NCI-H1092 treated with DMSO at 0.1 percent for 48 hours (cell line): ENCODE measurements at regions not wholly inside any gene's neighbourhood (a gene's known extent, or its start where the extent isn't known, plus 50 kb on each side); places are given as distances from the start of the nearest gene placed in this dataset.

ENCODE experiments used
- DNase-seq: peaks from one replicate; lab custom pipeline; 2025; lab: John Stamatoyannopoulos, UW

DNA sequence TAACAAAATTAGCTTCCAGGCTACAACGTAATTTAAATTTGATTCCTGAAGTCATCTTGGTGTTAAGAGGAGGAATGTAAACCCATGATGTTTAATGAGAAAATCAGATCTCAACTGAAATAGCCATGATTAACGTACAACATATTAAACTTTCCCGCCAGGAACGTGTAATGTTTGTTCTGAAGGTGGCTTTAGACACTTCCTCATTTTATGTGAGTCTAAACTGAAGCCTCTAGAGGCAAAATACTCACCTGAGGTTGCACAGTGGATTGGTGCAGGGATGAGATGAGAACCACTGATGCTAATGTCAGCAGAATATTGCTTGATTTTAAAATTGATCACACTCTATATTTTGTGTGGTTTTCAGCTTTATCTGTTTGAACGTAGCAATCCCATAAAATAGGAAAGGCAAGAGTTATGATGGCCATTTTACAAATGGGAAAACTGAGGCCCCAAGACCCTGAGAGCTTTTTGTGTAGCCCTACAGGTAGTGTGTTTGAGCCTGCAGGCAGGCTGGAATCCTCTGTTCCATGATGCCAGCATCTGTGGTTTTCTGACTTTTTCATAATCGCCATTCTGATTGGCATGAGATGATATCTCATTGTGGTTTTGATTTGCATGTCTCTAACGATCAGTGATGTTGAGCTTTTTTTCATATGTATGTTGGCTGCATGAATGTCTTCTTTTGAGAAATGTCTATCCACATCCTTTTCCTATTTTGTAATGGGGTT lies 243.7 kb upstream of the BMPER start:
- DNase-seq, result no peak

DNA sequence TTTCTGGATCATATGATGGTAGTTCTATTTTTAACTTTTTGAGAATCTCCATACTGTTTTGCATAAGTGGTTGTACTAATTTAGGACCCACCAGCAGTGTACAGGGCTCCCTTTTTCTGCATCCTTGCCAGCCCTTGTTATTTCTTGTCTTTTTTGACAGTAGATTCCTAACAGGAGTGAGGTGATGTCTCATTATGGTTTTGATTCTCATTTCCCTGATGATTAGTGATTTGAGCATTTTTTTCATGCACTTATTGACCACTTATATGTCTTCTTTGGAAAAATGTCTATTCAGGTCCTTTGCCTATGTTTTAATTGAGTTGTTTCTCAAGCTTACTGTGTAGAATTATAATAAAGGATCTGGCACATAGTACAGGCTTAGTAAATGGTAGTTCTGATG lies 238.8 kb upstream of the BMPER start:
- no peak for DNase-seq

DNA sequence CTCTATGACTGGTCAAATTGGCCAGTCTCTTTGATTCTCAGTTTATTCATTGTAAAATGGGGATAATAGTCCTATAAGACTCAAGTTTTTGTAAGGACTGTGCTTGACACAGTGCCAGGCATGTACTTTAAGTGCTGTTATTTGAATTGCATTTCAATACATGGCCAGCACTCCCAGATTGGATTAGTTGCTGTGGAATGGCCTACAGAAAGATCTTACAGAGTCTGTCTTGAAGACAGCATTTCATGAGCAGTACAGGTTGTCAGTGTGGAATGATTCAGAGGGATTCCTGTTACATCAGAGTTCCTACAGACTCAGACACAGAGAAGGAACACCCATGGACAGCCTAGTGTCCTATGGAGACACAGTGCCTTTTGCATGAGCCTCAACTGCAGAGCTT lies 238.1 kb upstream of the BMPER start:
- DNase-seq, result no peak

DNA sequence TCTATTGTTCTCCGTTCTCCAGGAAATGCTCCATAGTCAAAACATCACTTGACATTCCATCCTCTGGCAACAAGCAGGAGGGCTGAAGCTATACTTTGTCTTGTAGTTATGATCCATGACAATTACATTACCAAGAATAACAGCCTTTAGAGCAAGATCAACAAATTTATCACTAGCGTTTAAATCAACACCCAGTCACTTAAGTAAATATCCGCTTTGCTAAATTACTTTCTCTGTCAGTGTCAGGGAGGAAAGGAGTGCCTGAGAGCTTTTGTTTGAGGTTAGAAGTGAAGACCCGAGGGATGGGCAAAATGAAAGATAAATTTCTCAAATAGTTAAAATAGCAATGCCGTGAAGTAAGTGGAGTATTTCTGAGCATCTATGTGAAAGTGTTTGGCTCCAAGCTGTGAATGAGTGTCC lies 236.1 kb upstream of the BMPER start:
- peak; percentile 57 for DNase-seq

DNA sequence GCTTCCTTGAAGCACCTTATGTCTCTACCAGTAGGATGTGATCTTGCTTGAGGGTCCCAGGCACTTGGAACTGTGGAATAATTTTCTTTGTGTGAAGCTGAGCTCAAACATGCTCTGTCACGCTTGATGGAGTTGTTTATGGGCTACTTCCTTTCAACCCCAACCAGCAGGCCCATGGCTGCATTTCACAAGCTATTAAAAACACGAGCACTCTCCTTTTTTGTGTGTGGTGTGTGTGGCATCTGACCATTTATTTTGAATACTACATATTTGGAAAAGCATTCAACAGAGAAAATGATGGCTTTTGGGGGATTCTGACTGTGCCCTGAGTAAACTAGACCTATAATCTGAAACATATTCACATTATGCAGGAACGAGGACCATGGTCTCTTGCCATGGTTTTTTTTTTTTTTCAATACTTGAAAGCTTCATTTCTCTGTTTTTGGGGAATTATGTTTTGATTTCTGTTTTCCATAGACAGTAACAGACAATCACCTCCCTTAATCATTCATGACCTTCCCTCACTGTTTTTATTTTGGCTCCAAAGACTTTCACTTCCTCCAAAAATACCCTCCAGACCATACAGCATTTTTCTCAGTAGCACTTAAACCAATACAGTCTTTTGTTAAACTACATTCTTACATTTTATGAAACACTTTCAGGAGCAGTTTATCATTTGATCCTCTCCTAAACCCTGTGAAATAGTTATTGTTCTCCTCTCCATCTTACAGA lies 233.6 kb upstream of the BMPER start:
- peak; percentile 79 for DNase-seq

DNA sequence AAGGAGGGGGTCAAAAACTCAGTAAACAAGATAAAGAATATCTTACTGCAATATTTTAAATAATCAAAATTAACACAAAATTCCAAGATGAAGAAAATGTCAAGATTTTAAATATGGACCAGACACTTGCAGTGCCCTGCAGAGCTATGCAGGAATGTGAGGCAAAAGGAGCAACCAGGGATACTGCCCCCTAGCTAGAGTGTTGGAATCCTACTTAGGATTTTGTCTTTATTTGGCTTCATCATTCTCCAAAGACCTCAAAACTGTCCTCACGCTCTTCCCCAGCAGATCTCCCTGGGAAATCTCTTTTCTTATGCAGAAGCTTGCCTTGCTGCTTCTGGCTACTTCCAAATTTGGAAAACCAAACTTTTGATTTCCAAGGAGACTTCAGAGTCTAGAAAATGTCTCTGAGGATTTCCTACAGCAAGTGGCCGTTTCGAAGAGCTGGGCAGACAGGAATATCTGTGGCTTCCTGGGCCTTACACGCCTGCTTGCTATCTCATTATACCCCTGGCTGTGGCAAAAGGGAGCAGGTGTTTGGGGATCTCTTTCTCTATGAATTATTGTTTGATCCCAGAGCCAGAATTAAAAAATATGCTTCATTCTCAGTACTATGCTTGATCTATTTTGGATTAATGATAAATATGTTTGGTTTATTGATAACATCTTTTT lies 232.2 kb upstream of the BMPER start:
- no peak for DNase-seq

DNA sequence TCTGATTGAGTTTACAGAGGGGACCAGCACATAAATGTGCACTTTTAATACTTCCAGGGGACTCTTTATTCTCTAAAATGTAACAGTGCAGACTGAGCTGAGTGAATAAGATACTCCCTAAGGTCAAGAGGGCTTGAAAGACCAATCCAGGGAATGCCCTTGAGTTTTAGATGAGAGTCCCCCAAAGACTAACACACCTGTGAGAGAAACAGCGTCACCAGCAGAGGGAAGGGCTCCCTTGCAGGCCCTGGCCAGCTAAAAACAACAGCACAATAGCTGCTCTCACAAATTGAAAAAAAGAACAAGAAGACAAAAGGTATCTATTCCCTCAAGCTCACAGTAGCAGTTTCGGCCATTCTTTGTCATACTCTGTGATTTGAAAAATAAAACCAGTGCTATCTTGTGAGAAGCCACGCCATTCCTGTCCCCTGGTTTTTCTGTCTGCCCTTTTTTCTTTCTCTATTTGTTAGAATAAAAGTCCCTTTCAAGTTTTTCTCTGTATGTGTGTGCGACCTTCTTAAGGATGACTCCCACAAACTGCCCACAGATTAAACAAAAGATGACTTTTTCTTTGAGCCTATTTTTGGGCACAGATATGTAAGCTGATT lies 230.4 kb upstream of the BMPER start:
- no peak for DNase-seq

DNA sequence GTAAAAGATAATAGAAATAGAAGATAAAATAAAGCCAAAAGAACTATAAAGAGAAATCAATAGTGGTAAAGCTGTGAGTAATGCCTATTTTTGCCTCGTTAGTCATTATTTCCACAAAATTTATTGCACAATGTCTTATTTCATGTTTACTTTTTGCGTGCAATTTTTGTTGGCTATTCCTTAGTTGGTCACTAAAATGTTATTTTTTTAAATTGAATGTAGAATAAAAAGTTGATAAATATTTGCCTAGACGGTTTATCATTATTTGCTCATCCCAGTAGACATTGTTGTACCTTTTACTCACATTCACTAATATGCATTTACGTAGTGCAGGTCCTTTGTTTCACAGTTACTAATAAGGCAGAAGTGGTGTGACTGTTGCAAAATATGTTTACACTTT lies 227.8 kb upstream of the BMPER start:
- no peak for DNase-seq

DNA sequence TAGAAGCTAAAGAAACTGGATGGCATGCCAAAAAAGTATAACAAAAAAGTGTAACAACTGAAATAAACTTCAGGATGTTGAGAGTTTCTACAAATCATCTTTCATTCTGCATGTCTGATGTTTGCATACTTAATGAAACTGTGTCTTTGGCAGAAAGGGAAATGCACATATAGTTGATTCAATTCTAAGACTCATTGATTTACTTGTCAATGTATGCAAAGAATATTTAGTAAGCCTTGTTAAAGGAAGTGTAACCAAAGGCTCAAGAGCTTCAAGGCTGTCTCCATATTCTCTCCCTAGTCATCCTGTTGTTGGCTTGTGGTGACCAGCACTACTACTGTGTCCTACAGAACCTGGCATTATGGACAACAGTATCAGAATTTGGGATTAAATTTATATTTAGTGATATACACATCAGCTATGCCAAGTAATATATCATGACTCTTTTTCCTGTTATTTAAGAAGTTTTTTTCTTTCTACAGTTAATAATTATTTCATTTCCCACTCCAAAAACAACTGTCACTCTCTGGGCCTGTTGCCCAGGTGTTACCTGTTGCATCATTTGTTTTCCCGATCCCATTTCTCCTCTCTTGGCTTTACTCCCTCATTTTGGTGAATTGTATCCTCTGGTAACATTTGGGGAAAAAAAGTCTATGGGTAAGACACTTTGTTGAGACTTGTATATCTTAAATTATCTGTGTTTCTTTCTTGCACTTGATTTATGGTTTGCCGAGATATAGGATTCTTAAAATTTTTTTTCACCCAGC lies 226.6 kb upstream of the BMPER start:
- no peak for DNase-seq

DNA sequence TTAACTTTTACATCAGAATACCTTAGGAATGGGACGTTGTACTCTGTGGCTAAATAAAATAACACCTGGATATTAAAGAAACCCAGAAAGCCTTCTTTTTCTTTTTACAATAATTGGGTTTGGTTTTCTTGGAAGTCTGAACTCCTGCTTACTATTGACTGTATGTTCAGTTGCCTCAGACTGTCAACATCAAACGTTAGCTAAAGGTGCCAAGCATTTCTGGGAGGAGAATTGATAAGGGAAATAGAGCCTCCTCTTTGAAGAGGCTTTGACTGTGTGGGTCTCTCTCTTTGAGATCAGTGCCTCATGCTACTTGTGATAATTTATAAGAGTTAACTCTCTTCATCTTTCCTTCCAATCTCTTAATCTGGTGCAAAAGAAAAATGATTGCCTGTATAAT lies 224.7 kb upstream of the BMPER start:
- no peak for DNase-seq

DNA sequence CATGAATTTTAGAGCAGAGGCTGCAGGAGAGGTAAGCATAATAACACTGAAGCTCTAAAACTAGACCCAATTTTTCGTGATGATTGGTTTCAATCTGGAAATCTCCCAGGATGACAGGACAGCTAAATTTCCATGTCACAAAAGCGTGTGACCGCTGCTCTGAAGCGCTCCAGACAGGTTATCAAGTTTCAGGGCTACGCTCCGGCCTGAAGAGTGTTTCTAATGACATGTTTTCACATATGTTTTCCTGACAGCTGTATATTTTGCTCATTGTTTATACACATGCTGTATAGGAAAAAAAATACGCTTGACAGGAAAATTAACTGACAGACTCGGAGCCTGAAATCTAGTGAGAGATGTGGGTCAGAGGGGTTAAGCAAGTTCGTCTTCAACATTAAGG lies 219.8 kb upstream of the BMPER start:
- DNase-seq, result no peak

DNA sequence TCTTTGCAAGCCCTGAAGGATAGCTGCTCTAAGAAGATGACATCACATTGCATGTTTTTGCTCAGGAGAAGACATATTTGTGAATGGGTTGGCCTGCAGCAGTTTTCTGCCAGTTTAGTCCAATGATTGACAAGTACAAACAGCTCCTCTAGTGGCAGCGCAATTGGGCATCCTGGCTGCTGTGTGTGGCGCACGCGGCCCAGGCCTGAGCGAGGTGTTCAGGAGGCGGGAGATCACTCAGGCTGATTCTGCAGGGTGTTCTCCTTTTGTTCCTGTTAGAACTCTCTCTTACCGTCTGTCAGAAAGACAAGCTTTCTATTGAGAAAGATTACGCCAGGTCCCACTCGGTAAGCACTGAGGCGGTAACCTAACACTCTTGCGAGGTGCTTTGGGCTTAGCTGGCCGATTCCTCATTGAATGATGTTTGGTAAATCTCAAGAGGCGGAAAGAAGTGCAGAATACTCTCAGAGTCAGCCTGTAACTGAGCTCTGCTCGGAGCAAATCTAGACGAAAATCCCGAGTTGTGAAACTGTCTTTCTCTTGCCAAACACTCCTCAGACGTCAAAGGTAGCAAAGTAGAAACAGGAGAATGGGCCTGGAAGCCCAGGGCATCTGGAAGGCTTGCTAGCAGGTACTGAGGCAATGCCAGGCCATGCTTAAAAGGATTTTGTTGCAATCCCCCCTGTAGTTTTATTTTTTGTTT lies 219.2 kb upstream of the BMPER start:
- no peak for DNase-seq

DNA sequence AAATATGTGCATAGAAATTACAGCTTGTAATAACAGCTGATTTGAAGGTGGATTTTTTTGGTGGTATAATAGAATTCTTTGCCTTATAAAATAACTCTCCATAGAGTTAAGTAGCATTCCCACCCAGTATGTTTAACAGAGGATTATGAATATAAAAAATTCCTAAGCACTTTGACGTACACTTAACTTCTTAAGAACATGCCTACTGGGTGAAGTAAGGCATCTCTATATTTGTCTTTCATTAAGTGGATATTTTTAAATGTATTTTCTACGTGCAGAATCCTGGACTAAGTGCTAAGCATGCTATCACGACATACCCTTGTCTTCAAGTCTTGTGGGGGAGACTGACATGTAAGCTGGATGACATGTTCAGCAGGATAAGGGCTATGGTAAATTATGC lies 217.7 kb upstream of the BMPER start:
- DNase-seq, result no peak

DNA sequence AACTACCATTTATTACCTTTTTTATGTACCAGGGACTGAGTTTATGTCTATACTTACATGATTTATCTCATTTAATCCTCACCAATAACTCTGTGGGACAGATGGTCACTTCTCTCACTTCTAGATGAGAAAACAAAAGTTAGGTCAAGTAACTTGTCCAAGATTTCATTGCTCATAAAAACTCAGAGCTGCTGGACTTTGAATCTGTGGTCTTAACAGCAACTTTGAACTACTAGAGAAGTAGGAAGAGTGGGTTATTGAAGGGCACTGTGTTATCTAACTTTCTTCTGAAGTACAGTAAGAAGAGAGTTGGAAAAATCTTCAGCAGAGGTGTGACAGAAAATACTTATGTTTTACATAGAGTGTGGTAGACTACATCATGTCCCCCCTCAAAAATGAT lies 214.2 kb upstream of the BMPER start:
- no peak for DNase-seq

DNA sequence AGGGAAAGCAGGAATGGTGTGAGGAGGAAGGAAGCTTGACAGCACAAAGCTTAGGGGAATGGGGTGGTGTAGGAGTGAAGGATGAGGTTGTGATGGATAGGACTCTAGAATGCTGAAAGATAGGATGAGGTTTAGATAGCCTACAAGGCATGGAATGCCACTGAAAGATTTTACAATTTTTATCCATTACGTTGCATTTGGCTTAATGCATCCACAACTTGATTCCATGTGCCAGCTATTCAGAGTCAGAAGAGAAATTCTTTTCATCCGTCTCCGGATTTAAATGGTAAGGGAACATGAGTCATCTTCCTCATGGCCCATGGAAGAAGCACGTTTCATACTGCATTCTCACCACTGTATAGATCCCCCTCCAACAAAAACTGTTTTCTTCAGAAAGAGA lies 212.4 kb upstream of the BMPER start:
- DNase-seq, result no peak

DNA sequence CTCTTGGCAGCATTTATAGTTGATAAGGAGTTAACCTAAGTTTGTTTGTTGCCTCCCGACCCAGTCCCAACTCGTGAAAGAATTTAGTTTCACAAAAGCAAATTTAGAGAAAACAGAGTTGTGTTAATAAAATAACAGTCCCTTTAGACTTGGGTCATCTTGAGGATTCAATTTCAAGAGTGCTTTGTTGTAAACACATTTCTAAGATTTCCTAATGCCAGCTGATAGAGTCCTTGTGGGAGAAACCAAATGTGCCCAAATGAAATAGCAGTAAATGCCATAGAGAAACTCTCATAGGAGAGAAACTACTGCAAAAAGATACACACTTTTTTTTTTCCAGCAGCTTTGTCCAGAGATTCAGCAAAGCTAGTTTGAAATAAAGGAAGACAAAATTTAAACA lies 211.3 kb upstream of the BMPER start:
- no peak for DNase-seq

DNA sequence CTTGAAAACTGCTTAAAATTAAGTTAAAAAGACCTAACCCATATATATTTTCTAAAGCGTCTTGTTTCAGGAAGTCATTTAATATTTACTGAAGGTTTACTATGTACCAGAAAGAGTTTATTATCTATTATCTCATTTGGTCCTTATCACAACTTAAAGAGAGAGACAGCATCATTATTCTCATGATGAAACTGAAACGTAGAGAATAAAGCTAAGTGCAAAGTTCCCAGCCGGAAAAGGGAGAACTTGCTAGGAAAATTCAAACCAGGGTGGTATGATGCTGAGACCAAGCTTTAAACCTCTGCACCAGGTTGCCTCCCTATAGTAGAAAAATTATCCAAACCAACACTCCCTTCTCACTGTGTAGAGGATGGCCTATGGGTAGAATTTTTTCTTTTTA lies 207.7 kb upstream of the BMPER start:
- no peak for DNase-seq

DNA sequence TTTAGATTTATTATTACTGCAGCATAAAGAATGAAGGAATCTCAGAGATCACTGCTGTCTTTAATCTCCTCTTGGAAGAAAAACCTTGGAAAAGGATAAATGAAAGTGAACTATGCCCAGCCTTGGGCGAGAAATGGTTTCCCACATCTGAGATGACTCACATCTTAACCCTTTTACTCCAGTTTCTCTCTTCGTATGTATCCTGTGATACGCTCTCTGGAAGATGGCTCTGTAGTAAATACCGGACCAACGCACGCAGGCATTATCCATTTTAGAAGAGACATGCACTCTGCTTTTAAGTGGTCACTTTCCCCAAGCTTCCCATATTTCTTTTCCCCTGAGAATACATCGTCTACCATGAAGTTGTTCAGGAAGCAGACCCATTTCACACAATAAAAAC lies 207.3 kb upstream of the BMPER start:
- DNase-seq, result no peak

DNA sequence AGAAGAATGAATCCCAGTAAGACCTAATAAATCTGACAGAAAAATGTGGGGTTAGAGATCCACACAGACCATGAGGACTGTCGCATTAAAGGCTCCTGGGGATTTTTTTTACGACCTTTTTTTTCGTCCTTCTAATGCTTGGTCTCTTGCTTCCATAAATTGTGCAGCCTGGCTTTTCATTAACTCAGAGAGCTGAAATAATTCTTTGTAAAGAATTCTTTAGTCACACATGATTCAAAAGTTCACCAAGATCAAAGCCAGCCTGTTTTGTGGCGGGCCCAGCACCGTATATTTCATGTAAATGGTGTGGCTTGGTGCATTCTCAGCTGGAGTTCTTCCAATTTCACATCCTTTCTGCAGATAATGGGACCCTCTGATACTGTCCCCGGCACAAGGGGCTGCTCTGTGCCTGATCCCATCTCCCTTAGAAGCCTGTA lies 206.6 kb upstream of the BMPER start:
- DNase-seq, result no peak

DNA sequence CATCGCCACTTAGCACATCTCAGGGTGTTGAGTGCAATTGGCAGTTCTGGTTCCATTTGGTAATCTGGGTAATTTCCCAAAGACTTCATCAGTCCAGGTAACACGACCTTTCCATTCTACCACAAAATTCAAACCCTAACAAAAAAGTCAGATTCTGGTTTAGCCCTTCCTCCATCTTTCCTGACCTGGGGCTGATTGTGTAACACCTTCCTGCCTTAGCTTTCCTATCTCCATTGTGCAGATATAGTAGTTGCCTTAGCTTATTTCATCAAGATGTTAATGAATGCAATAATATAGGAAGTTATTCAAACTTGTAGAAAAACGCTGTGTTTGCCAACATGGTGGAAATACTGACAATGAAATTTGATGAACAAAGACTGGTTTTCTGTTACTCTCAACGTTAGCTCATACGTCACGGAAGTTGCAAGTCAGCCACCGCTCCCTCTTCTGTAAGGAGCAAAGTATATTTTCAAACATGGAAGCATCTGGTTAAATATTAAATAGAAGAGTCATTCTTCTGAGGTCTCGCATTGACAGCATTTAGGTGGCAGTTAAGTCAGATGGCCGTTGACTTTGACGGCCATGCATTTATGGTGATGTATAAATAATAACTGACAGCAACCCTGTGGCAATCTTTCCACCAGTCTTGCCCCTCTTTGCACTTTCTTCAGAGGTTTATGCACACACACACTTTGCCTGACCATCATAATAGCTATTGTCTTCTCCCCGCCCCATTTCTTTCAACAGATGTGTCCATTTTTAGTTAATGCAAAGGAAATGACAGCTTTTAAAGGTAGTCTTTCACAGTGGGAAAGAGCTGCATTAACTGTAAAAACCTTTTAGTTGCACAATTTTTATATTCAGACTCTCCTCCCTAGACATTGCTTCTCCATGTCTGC lies 205.1 kb upstream of the BMPER start:
- no peak for DNase-seq
